ENCODE measurements at regions not wholly inside any gene's neighbourhood (a gene's known extent, or its start where the extent isn't known, plus 50 kb on each side); places are given as distances from the start of the nearest gene placed in this dataset.

DNA sequence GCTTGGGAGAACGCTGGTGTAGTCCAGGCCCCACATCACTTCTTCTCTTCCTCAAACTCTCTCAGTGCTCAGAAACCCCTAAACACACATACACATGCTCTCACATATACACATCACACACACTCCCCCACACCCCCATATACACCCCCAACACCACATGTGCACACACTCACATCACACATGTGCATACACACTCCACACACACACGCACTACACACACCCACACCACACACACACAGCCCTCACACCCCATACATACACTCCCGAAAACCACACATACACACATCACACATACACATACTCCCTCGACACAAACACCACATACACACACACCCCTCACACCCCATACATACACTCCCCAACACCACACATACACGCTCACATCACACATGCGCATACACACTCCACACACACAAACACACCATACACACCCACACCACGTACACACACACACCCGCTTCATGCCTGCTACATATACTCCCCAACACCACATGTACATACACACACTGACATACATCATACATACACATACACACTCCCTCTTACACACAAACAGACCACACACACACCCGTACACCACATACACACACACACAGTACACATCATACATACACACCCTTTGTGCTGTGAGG is 110.3 kb upstream of the TMEM170B start:
- TF ChIP-seq, protein P1, sequence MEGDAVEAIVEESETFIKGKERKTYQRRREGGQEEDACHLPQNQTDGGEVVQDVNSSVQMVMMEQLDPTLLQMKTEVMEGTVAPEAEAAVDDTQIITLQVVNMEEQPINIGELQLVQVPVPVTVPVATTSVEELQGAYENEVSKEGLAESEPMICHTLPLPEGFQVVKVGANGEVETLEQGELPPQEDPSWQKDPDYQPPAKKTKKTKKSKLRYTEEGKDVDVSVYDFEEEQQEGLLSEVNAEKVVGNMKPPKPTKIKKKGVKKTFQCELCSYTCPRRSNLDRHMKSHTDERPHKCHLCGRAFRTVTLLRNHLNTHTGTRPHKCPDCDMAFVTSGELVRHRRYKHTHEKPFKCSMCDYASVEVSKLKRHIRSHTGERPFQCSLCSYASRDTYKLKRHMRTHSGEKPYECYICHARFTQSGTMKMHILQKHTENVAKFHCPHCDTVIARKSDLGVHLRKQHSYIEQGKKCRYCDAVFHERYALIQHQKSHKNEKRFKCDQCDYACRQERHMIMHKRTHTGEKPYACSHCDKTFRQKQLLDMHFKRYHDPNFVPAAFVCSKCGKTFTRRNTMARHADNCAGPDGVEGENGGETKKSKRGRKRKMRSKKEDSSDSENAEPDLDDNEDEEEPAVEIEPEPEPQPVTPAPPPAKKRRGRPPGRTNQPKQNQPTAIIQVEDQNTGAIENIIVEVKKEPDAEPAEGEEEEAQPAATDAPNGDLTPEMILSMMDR (IDR thresholded peaks at IDR 0.05; ENCODE audit: low read depth, low read length): no peak
- no peak for DNase-seq (ENCODE audit: extremely low read depth, low read depth)

DNA sequence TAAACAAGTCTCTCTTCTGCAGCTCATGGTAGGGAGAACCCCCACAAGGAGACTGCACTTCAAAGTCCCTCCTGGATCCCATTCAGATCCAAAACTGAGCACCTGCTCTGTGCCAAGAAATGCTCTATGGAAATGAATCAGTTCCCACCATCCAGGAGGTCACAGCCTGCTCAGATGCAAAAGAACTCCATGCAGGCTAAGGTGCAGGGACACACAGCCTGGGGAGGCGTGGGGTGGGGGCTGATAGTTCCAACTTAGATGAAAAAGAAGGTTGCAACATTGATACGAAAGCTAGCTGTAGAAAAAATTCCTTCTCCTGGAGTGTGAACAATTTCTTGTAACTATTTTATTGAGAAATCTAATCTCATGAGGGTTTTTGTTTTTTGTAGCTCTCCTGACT is 111.0 kb upstream of the TMEM170B start:
- TF ChIP-seq, protein P1 (IDR thresholded peaks at IDR 0.05; ENCODE audit: low read depth, low read length): no peak
- DNase-seq (ENCODE audit: extremely low read depth, low read depth): no peak

DNA sequence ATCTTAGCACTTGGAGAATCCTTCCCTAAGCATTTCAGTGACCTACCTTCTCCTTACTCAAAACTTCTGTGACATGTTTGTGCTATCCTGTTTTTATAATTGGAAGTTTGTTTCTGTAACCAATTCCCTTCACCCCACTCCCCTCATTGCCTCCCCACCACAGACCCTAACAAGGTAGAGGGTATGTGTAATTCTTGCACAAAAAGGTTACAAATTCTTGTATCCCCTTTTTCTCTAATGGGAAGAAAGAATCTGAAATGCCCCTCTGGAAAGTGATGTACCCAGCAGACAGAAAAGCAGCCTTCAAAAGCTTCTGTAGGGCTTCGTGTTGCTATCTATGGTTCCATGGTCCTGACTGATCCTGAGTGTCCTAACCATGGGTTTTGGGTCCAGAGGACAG is 111.7 kb upstream of the TMEM170B start:
- TF ChIP-seq, protein P1 (IDR thresholded peaks at IDR 0.05; ENCODE audit: low read depth, low read length): no peak
- DNase-seq (ENCODE audit: extremely low read depth, low read depth): no peak

DNA sequence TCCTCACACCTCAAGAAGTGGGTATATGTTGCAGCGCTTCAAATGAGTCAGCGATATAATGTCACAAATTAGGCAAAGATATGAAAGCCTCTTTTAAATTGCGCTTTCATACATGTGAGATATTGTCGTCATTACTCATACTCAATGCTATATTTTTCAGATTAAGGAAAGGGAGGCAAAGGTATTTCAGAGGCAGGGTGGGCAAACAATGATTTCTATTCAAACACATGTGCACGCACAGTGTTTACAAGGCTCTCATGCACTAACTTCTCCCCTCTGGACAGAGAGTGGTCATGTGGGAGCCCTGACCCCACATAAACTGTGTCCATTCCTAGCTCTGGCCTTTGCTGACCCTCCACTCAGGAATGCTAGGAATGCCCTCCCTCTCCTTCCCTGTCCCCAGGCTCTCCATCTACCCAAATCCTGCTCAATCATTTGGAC is 112.1 kb upstream of the TMEM170B start:
- no peak for DNase-seq (ENCODE audit: extremely low read depth, low read depth)
- TF ChIP-seq, protein P1 (IDR thresholded peaks at IDR 0.05; ENCODE audit: low read depth, low read length): no peak

DNA sequence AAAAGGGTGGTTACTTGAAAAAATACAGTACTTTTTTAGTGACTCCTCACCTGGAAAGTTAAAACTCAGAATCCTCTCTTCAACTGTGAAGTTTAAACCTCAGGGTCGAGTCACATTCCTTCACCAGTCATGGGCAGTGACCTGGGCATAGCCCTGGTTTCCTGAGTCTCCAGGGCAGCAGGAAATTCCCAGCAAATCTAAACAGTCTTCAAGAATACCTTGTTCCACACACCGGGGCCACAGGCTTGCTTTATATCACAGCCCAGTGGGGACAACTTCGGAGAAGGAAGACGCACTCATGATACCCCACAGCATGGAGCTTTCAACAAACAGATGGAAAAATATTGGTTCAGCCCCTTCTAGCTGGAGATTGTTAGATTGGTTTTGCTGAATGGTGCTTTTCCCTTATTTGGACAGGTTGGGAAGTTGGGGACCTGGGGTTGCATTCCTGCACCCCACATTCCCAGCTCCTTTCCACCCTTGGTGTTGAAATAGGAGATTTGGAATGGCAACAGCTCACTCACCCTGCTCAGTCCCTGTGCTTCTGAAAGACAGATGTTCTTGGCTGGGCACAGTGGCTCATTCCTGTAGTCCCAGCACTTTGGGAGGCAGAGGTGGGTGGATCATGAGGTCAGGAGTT is 113.0 kb upstream of the TMEM170B start:
- no peak for DNase-seq (ENCODE audit: extremely low read depth, low read depth)
- TF ChIP-seq, protein P1 (IDR thresholded peaks at IDR 0.05; ENCODE audit: low read depth, low read length): no peak

GRCh38 chr6:11423667-11424066 is 113.9 kb upstream of the TMEM170B start:
- TF ChIP-seq, protein P1 (IDR thresholded peaks at IDR 0.05; ENCODE audit: low read depth, low read length): no peak

DNA sequence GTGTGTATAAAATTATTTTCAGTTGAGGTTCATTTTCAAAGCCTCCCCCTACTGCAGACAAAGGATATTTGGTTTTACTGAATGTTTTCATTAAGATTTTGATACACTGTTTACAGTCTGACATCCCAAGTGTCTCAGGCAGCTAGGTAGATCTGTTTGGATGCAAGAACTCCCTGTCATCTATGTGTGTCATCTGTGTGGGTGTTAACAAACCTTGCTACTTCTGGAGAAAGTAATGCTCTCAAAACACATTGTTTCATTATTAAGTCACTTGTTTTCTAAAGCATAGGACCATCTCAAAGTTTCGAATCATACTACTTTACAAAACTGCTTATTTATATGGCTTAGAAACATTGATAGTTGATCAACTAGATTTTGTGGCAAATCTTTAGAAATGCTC is 114.5 kb upstream of the TMEM170B start:
- DNase-seq (ENCODE audit: extremely low read depth, low read depth): no peak

More at GRCh38 chr6:11423667-11424066, 113.9 kb upstream of the TMEM170B start:
- no peak for DNase-seq (ENCODE audit: extremely low read depth, low read depth)

More for the DNA sequence above, 114.5 kb upstream of the TMEM170B start:
- TF ChIP-seq, protein P1 (IDR thresholded peaks at IDR 0.05; ENCODE audit: low read depth, low read length): no peak

Data from AG09319 (cell line).